WTC11 (cell line): ENCODE measurements at regions not wholly inside any gene's neighbourhood (a gene's known extent, or its start where the extent isn't known, plus 50 kb on each side); places are given as distances from the start of the nearest gene placed in this dataset.

ENCODE experiments used
- ATAC-seq: fragments of 200-7000 bp; cut with Tn5 transposase; 2 replicates; pipeline ENCODE4 v1.10.0; 2021; ENCODE audit warnings: mild to moderate bottlenecking, moderate library complexity
- CTCF ChIA-PET: fragments of 300-600 bp; sonication (Branson Sonifier 250); formaldehyde crosslinking; loops from one replicate; lab custom pipeline; 2021; ENCODE audit warnings: antibody characterized with exemption; lab: Charles Lee
- POLR2A ChIA-PET: fragments of 350-600 bp; sonication (Branson Sonifier 250); formaldehyde crosslinking; loops from one replicate; lab custom pipeline; 2021; ENCODE audit warnings: antibody characterized with exemption; lab: Charles Lee
- DNase-seq: peaks from one replicate; pipeline ENCODE4 v3.0.0; 2021; ENCODE audit warnings: low spot score
- H3K27ac Mint-ChIP-seq: 2 replicates; pipeline ENCODE4 v1.8.0; 2021; ENCODE audit warnings: mixed read lengths
- H3K27me3 Mint-ChIP-seq: 2 replicates; pipeline ENCODE4 v1.8.0; 2021; ENCODE audit warnings: low read depth, mild to moderate bottlenecking, moderate library complexity, mixed read lengths
- H3K36me3 Mint-ChIP-seq: 2 replicates; pipeline ENCODE4 v1.8.0; 2021; ENCODE audit warnings: mixed read lengths
- H3K4me1 Mint-ChIP-seq: 2 replicates; pipeline ENCODE4 v1.8.0; 2022; ENCODE audit warnings: mixed read lengths
- H3K4me3 Mint-ChIP-seq: 2 replicates; pipeline ENCODE4 v1.8.0; 2021; ENCODE audit warnings: mild to moderate bottlenecking, moderate library complexity, mixed read lengths
- H3K9me3 Mint-ChIP-seq: 2 replicates; pipeline ENCODE4 v1.8.0; 2021; ENCODE audit warnings: mixed read lengths
- AFF4 ChIP-seq: sonication (generic); formaldehyde crosslinking; IDR thresholded peaks from 2 replicates; pipeline ENCODE4 v1.8.1; 2023; ENCODE audit warnings: mild to moderate bottlenecking, missing genetic modification reagents, borderline replicate concordance
- ATF1 ChIP-seq: sonication (generic); formaldehyde crosslinking; IDR thresholded peaks from 2 replicates; pipeline ENCODE4 v1.8.1; 2023; ENCODE audit warnings: mild to moderate bottlenecking, moderate library complexity, missing genetic modification reagents
- ATF3 ChIP-seq: sonication (generic); formaldehyde crosslinking; conservative IDR thresholded peaks from 2 replicates; pipeline ENCODE4 v1.8.1; 2022; ENCODE audit warnings: mild to moderate bottlenecking, missing genetic modification reagents
- ATF6 ChIP-seq: sonication (generic); formaldehyde crosslinking; IDR thresholded peaks from 2 replicates; pipeline ENCODE4 v1.8.1; 2023; ENCODE audit warnings: mild to moderate bottlenecking, missing genetic modification reagents
- CBFB ChIP-seq: sonication (generic); formaldehyde crosslinking; IDR thresholded peaks from 2 replicates; pipeline ENCODE4 v1.8.1; 2022; ENCODE audit warnings: mild to moderate bottlenecking, low read depth, missing genetic modification reagents
- CREM ChIP-seq: sonication (generic); formaldehyde crosslinking; IDR thresholded peaks from 2 replicates; pipeline ENCODE4 v1.8.1; 2022; ENCODE audit warnings: mild to moderate bottlenecking, missing genetic modification reagents, moderate library complexity
- GRHL2 ChIP-seq: fragments of 250-450 bp; sonication (Bioruptor Pico); IDR thresholded peaks from 2 replicates; pipeline ENCODE4 v1.8.0; 2022; ENCODE audit warnings: mild to moderate bottlenecking, moderate library complexity; ENCODE audit not compliant: insufficient replicate concordance, severe bottlenecking
- HMGA2 ChIP-seq: fragments of 250-450 bp; sonication (Bioruptor Pico); IDR thresholded peaks from 2 replicates; pipeline ENCODE4 v1.4.0; 2021; ENCODE audit warnings: mild to moderate bottlenecking, moderate library complexity
- IRF2 ChIP-seq: sonication (generic); formaldehyde crosslinking; IDR thresholded peaks from 2 replicates; pipeline ENCODE4 v1.8.0; 2022; ENCODE audit warnings: low read depth, missing genetic modification reagents, borderline replicate concordance
- MLX ChIP-seq: sonication (generic); formaldehyde crosslinking; IDR thresholded peaks from 2 replicates; pipeline ENCODE4 v1.8.1; 2023; ENCODE audit warnings: mild to moderate bottlenecking, missing genetic modification reagents, moderate library complexity
- NFATC4 ChIP-seq: fragments of 250-450 bp; sonication (Bioruptor Pico); IDR thresholded peaks from 2 replicates; pipeline ENCODE4 v1.9.0; 2021; ENCODE audit warnings: mild to moderate bottlenecking
- NFYB ChIP-seq: sonication (generic); formaldehyde crosslinking; conservative IDR thresholded peaks from 2 replicates; pipeline ENCODE4 v1.8.0; 2022; ENCODE audit warnings: low read depth, missing genetic modification reagents
- NR2C2 ChIP-seq: sonication (generic); formaldehyde crosslinking; IDR thresholded peaks from 2 replicates; pipeline ENCODE4 v1.8.0; 2022; ENCODE audit warnings: mild to moderate bottlenecking, missing genetic modification reagents
- RORB ChIP-seq: fragments of 250-450 bp; sonication (Bioruptor Pico); IDR thresholded peaks from 2 replicates; pipeline ENCODE4 v1.9.0; 2021; ENCODE audit warnings: mild to moderate bottlenecking
- SMAD4 ChIP-seq: sonication (generic); formaldehyde crosslinking; IDR thresholded peaks from 2 replicates; pipeline ENCODE4 v1.8.0; 2022; ENCODE audit warnings: mild to moderate bottlenecking, missing genetic modification reagents
- TCF7 ChIP-seq: sonication (generic); formaldehyde crosslinking; IDR thresholded peaks from 2 replicates; pipeline ENCODE4 v1.8.0; 2022; ENCODE audit warnings: mild to moderate bottlenecking, low read depth, missing genetic modification reagents, moderate library complexity
- ZBTB21 ChIP-seq: sonication (generic); formaldehyde crosslinking; IDR thresholded peaks from 2 replicates; pipeline ENCODE4 v1.8.1; 2023; ENCODE audit warnings: mild to moderate bottlenecking, missing genetic modification reagents, borderline replicate concordance
- ZBTB43 ChIP-seq: sonication (generic); formaldehyde crosslinking; IDR thresholded peaks from 2 replicates; pipeline ENCODE4 v1.8.1; 2023; ENCODE audit warnings: mild to moderate bottlenecking, missing genetic modification reagents
- ZNF219 ChIP-seq: sonication (generic); formaldehyde crosslinking; IDR thresholded peaks from 2 replicates; pipeline ENCODE4 v1.8.0; 2023; ENCODE audit warnings: missing genetic modification reagents, mild to moderate bottlenecking, borderline replicate concordance
- ZNF671 ChIP-seq: fragments of 250-450 bp; sonication (Bioruptor Pico); IDR thresholded peaks from 2 replicates; pipeline ENCODE4 v1.8.0; 2021; ENCODE audit warnings: mild to moderate bottlenecking
- TF ChIP-seq, protein P1 (sequence below): sonication (generic); formaldehyde crosslinking; IDR thresholded peaks from 2 replicates; pipeline ENCODE4 v1.8.0; 2023; ENCODE audit warnings: missing genetic modification reagents, mild to moderate bottlenecking, borderline replicate concordance

GRCh38 chr4:58679886-58680285, 1569.7 kb upstream of the IGFBP7 start:
- CTCF ChIA-PET = no interaction called here
- no peaks in the 10 kb centered on the region for H3K27me3 Mint-ChIP-seq

DNA sequence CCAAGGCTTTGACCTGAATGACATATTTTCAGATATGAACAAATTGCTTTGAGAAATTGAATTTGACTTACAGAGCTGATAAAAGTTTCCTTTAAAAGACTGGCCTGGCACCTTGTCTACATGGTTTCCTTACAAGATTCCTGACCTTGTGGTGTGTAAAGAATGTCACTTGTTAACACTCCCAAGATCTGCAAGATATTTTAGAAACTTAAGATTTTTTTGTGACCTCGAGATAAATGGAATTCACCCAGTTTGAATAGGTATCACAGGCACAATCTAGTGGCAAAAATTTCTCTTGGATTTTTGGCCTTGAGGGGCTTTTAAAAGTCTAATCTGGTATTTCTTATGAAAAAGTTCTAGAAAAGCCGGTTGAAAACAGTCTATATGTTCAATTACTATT, 1568.9 kb upstream of the IGFBP7 start:
- Mint-ChIP-seq H3K27ac (no peak overlapping the region), H3K9me3 (peaks cover 15% of the 10 kb centered on the region), H3K4me3 (no peak overlapping the region), H3K27me3 (no peaks in the 10 kb centered on the region), H3K4me1 (peaks cover 22% of the 10 kb centered on the region), H3K36me3 (peaks cover 24% of the 10 kb centered on the region)
- DNase-seq (no peak), ATAC-seq (no peak)
- CTCF ChIA-PET = no interaction called here
- POLR2A ChIA-PET = no interaction called here
- TF ChIP-seq ZBTB43 (CRISPR knock-in tag) (no peak), CREM (CRISPR knock-in tag) (no peak), GRHL2 (CRISPR knock-in tag) (no peak), ATF1 (CRISPR knock-in tag) (no peak), AFF4 (no peak), NFYB (CRISPR knock-in tag) (no peak), ZNF219 (no peak), SMAD4 (no peak), ZNF671 (CRISPR knock-in tag) (no peak), RORB (CRISPR knock-in tag) (no peak), ATF3 (CRISPR knock-in tag) (no peak), ZBTB21 (CRISPR knock-in tag) (no peak), IRF2 (no peak), CBFB (CRISPR knock-in tag) (no peak)

More at GRCh38 chr4:58679886-58680285, 1569.7 kb upstream of the IGFBP7 start:
- TF ChIP-seq ATF6 (CRISPR knock-in tag) (no peak), NR2C2 (CRISPR knock-in tag) (no peak), HMGA2 (CRISPR knock-in tag) (no peak), NFATC4 (CRISPR knock-in tag) (no peak), TCF7 (no peak), MLX (CRISPR knock-in tag) (no peak)
- TF ChIP-seq, protein P1, sequence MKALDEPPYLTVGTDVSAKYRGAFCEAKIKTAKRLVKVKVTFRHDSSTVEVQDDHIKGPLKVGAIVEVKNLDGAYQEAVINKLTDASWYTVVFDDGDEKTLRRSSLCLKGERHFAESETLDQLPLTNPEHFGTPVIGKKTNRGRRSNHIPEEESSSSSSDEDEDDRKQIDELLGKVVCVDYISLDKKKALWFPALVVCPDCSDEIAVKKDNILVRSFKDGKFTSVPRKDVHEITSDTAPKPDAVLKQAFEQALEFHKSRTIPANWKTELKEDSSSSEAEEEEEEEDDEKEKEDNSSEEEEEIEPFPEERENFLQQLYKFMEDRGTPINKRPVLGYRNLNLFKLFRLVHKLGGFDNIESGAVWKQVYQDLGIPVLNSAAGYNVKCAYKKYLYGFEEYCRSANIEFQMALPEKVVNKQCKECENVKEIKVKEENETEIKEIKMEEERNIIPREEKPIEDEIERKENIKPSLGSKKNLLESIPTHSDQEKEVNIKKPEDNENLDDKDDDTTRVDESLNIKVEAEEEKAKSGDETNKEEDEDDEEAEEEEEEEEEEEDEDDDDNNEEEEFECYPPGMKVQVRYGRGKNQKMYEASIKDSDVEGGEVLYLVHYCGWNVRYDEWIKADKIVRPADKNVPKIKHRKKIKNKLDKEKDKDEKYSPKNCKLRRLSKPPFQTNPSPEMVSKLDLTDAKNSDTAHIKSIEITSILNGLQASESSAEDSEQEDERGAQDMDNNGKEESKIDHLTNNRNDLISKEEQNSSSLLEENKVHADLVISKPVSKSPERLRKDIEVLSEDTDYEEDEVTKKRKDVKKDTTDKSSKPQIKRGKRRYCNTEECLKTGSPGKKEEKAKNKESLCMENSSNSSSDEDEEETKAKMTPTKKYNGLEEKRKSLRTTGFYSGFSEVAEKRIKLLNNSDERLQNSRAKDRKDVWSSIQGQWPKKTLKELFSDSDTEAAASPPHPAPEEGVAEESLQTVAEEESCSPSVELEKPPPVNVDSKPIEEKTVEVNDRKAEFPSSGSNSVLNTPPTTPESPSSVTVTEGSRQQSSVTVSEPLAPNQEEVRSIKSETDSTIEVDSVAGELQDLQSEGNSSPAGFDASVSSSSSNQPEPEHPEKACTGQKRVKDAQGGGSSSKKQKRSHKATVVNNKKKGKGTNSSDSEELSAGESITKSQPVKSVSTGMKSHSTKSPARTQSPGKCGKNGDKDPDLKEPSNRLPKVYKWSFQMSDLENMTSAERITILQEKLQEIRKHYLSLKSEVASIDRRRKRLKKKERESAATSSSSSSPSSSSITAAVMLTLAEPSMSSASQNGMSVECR (CRISPR knock-in tag) = no peak
- Mint-ChIP-seq H3K4me3 (no peak overlapping the region), H3K9me3 (peaks cover 9% of the 10 kb centered on the region), H3K27ac (no peak overlapping the region), H3K36me3 (peaks cover 15% of the 10 kb centered on the region), H3K4me1 (peaks cover 22% of the 10 kb centered on the region)
- POLR2A ChIA-PET = no interaction called here
- ATAC-seq = no peak
- no peak for DNase-seq
